A549 (cell line): ENCODE measurements at regions not wholly inside any gene's neighbourhood (a gene's known extent, or its start where the extent isn't known, plus 50 kb on each side); places are given as distances from the start of the nearest gene placed in this dataset.

Source experiments
- ATAC-seq, 2 experiments: fragments of 200-7000 bp in 1 of 2; fragments of >200 bp in 1 of 2; cut with Nextera tagmentation in 1 of 2; cut with Tn5 transposase in 1 of 2; 3 replicates each; pipeline versions ENCODE4 v1.8.0 to v1.9.1; 2018 to 2020; ENCODE audit warnings: mild to moderate bottlenecking in 1 of 2, moderate library complexity in 1 of 2
- CTCF ChIA-PET: fragments of 300-600 bp; sonication (Branson Sonifier 250); formaldehyde crosslinking; extraction: SDS; loops from one replicate; lab custom pipeline; 2021; ENCODE audit warnings: antibody characterized with exemption, inconsistent platforms; lab: Yijun Ruan, JAX
- POLR2A ChIA-PET: fragments of 350-600 bp; formaldehyde crosslinking; extraction: SDS; loops from one replicate; lab custom pipeline; 2021; ENCODE audit warnings: antibody characterized with exemption, inconsistent platforms; lab: Yijun Ruan, JAX
- DNase-seq, 2 experiments: peaks; one replicate each; pipeline versions ENCODE4 v3.0.0 to v3.0.0-alpha.2; 2011 to 2016; ENCODE audit warnings: low read depth in 1 of 2, low spot score in 1 of 2
- FAIRE-seq: peaks from 2 replicates; lab custom pipeline; 2011; peaks lifted over from hg19 to GRCh38; lab: Jason Lieb, UNC
- H3K27ac ChIP-seq, 2 experiments: fragments of >200 bp; sonication (Bioruptor Twin); formaldehyde crosslinking; 3 replicates each; pipeline ENCODE4 v1.5.1; 2016 to 2017
- H3K4me1 ChIP-seq: fragments of >200 bp; sonication (Bioruptor Twin); formaldehyde crosslinking; 3 replicates; pipeline ENCODE4 v1.6.1; 2016
- H3K4me2 ChIP-seq: fragments of >200 bp; sonication (Bioruptor Twin); formaldehyde crosslinking; 3 replicates; pipeline ENCODE4 v1.6.1; 2016
- H3K4me3 ChIP-seq: fragments of >200 bp; sonication (Bioruptor Twin); formaldehyde crosslinking; 3 replicates; pipeline ENCODE4 v1.5.1; 2016
- H3K9me3 ChIP-seq: fragments of >200 bp; sonication (Bioruptor Twin); formaldehyde crosslinking; 3 replicates; pipeline ENCODE4 v1.6.1; 2016
- CBX8 ChIP-seq: fragments of 200-600 bp; sonication (generic); IDR thresholded peaks from 2 replicates; pipeline ENCODE4 v1.6.1; 2016
- CEBPB ChIP-seq, 2 experiments: fragments of >200 bp in 1 of 2; sonication (Bioruptor Twin) in 1 of 2; formaldehyde crosslinking in 1 of 2; IDR thresholded peaks; 2 replicates each; pipeline ENCODE4 v1.6.1; 2012 to 2016
- CHD2 ChIP-seq: fragments of 150-350 bp; IDR thresholded peaks from 2 replicates; pipeline ENCODE4 v1.6.1; 2014; ENCODE audit warnings: low read length; ENCODE audit not compliant: partially characterized antibody
- CHD4 ChIP-seq: fragments of 200-600 bp; sonication (generic); IDR thresholded peaks from 2 replicates; pipeline ENCODE4 v1.6.1; 2016; ENCODE audit warnings: antibody characterized with exemption, mild to moderate bottlenecking, borderline replicate concordance
- ESRRA ChIP-seq: fragments of 150-350 bp; IDR thresholded peaks from 2 replicates; pipeline ENCODE4 v1.6.1; 2014; ENCODE audit warnings: mild to moderate bottlenecking, low read length, borderline replicate concordance
- JUN ChIP-seq, 2 experiments: fragments of >200 bp; sonication (Bioruptor Twin); formaldehyde crosslinking; IDR thresholded peaks; 2 replicates in 1 of 2; 3 replicates in 1 of 2; pipeline ENCODE4 v1.6.1; 2016 to 2017
- JUNB ChIP-seq: fragments of >200 bp; sonication (Bioruptor Twin); formaldehyde crosslinking; IDR thresholded peaks from 2 replicates; pipeline ENCODE4 v1.6.1; 2016
- KDM1A ChIP-seq: fragments of 200-600 bp; sonication (generic); IDR thresholded peaks from 2 replicates; pipeline ENCODE4 v1.6.1; 2016; ENCODE audit warnings: low read depth, mild to moderate bottlenecking
- MAFK ChIP-seq: fragments of 450-650 bp; IDR thresholded peaks from 2 replicates; pipeline ENCODE4 v1.6.1; 2014; ENCODE audit not compliant: partially characterized antibody
- NFE2L2 ChIP-seq: fragments of 150-350 bp; conservative IDR thresholded peaks from 2 replicates; pipeline ENCODE4 v1.6.1; 2014; ENCODE audit warnings: low read length
- NR3C1 ChIP-seq: fragments of >200 bp; sonication (Bioruptor Twin); formaldehyde crosslinking; IDR thresholded peaks from 3 replicates; pipeline ENCODE4 v1.6.1; 2017
- RAD21 ChIP-seq, 2 experiments: fragments of >200 bp in 1 of 2; sonication (Bioruptor Twin) in 1 of 2; formaldehyde crosslinking in 1 of 2; IDR thresholded peaks in 1 of 2; conservative IDR thresholded peaks in 1 of 2; 2 replicates in 1 of 2; 3 replicates in 1 of 2; pipeline ENCODE4 v1.6.1; 2012 to 2018; ENCODE audit warnings: inconsistent platforms in 1 of 2
- RCOR1 ChIP-seq: fragments of 150-350 bp; IDR thresholded peaks from 2 replicates; pipeline ENCODE4 v1.6.1; 2014; ENCODE audit warnings: antibody characterized with exemption, low read length, low read depth
- SMC3 ChIP-seq: fragments of >200 bp; sonication (Bioruptor Twin); formaldehyde crosslinking; IDR thresholded peaks from 3 replicates; pipeline ENCODE4 v1.6.1; 2018; ENCODE audit warnings: inconsistent platforms
- TFCP2L1 ChIP-seq: fragments of 250-450 bp; sonication (Bioruptor Pico); IDR thresholded peaks from 2 replicates; pipeline ENCODE4 v1.5.0; 2021; ENCODE audit warnings: mild to moderate bottlenecking
- ZC3H11A ChIP-seq: fragments of 450-650 bp; IDR thresholded peaks from 2 replicates; pipeline ENCODE4 v1.6.1; 2014; ENCODE audit warnings: antibody characterized with exemption, mild to moderate bottlenecking
- ZFP36 ChIP-seq: fragments of 450-650 bp; IDR thresholded peaks from 2 replicates; pipeline ENCODE4 v1.6.1; 2014; ENCODE audit warnings: borderline replicate concordance; ENCODE audit not compliant: partially characterized antibody
- ZNF302 ChIP-seq: fragments of 250-450 bp; sonication (Bioruptor Pico); IDR thresholded peaks from 2 replicates; pipeline ENCODE4 v1.9.0; 2021; ENCODE audit warnings: inconsistent platforms, mild to moderate bottlenecking, moderate library complexity
- ZSCAN20 ChIP-seq: fragments of 250-450 bp; sonication (Bioruptor Pico); IDR thresholded peaks from 2 replicates; pipeline ENCODE4 v1.8.0; 2022; ENCODE audit warnings: mild to moderate bottlenecking, moderate library complexity
- WGBS: methylation state at CpG from one replicate; pipeline ENCODE4 v1.1.6; 2017; ENCODE audit errors: missing lambda C conversion rate; 5-methylcytosine and 5-hydroxymethylcytosine counted together
- TF ChIP-seq, protein P1 (sequence below): fragments of 450-650 bp; IDR thresholded peaks from 2 replicates; pipeline ENCODE4 v1.6.1; 2014; ENCODE audit warnings: antibody characterized with exemption
- TF ChIP-seq, protein P2 (sequence below): fragments of 200-600 bp; sonication (generic); IDR thresholded peaks from 2 replicates; pipeline ENCODE4 v1.6.1; 2016; ENCODE audit warnings: antibody characterized with exemption, mild to moderate bottlenecking, moderate library complexity
- TF ChIP-seq, protein P3 (sequence below): fragments of 250-450 bp; sonication (Bioruptor Pico); IDR thresholded peaks from 2 replicates; pipeline ENCODE4 v1.5.0; 2021; ENCODE audit warnings: mild to moderate bottlenecking, moderate library complexity, borderline replicate concordance
- TF ChIP-seq, protein P4 (sequence below): IDR thresholded peaks from 2 replicates; pipeline ENCODE4 v1.6.1; 2012

DNA sequence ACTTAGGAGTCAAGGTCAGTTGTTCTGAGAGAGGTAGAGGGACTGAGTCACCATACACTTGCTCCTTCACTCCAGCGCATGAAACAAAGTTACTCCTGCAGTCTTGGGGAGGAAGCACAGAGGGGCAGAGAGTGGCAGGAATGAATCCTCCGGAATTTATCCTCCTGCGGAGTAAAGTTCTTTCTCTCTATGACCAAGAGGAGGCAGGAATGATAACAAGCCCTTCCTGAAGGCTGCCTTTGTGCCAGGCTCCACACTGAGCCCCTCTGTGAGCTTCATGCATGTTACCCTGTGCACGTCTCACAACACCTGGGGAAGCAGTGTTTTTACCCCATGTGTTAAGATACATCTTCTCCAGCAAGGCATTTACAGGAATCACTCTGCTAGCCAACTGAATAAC is 458.4 kb downstream of the KLF12 start:
- POLR2A ChIA-PET, result no interaction called here
- ATAC-seq (no peak), DNase-seq (no peak)
- H3K4me1 ChIP-seq, result peaks cover 37% of the 10 kb centered on the region
- TF ChIP-seq CHD4 (no peak), TFCP2L1 (CRISPR knock-in tag) (no peak), MAFK (no peak), JUNB (no peak), RAD21 (conservative IDR thresholded peaks at IDR 0.05 in 1 of 2, IDR thresholded peaks at IDR 0.05 in 1 of 2) (no peak), CBX8 (no peak), NFE2L2 (no peak), RCOR1 (no peak), JUN (IDR thresholded peaks at IDR 0.05) (no peak), CHD2 (no peak), SMC3 (no peak), ZFP36 (no peak), ESRRA (no peak), KDM1A (no peak), ZNF302 (CRISPR knock-in tag) (no peak), ZC3H11A (no peak)
- TF ChIP-seq, protein P1, sequence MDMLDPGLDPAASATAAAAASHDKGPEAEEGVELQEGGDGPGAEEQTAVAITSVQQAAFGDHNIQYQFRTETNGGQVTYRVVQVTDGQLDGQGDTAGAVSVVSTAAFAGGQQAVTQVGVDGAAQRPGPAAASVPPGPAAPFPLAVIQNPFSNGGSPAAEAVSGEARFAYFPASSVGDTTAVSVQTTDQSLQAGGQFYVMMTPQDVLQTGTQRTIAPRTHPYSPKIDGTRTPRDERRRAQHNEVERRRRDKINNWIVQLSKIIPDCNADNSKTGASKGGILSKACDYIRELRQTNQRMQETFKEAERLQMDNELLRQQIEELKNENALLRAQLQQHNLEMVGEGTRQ, result no peak
- TF ChIP-seq, protein P2, sequence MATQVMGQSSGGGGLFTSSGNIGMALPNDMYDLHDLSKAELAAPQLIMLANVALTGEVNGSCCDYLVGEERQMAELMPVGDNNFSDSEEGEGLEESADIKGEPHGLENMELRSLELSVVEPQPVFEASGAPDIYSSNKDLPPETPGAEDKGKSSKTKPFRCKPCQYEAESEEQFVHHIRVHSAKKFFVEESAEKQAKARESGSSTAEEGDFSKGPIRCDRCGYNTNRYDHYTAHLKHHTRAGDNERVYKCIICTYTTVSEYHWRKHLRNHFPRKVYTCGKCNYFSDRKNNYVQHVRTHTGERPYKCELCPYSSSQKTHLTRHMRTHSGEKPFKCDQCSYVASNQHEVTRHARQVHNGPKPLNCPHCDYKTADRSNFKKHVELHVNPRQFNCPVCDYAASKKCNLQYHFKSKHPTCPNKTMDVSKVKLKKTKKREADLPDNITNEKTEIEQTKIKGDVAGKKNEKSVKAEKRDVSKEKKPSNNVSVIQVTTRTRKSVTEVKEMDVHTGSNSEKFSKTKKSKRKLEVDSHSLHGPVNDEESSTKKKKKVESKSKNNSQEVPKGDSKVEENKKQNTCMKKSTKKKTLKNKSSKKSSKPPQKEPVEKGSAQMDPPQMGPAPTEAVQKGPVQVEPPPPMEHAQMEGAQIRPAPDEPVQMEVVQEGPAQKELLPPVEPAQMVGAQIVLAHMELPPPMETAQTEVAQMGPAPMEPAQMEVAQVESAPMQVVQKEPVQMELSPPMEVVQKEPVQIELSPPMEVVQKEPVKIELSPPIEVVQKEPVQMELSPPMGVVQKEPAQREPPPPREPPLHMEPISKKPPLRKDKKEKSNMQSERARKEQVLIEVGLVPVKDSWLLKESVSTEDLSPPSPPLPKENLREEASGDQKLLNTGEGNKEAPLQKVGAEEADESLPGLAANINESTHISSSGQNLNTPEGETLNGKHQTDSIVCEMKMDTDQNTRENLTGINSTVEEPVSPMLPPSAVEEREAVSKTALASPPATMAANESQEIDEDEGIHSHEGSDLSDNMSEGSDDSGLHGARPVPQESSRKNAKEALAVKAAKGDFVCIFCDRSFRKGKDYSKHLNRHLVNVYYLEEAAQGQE, result no peak
- TF ChIP-seq, protein P3, sequence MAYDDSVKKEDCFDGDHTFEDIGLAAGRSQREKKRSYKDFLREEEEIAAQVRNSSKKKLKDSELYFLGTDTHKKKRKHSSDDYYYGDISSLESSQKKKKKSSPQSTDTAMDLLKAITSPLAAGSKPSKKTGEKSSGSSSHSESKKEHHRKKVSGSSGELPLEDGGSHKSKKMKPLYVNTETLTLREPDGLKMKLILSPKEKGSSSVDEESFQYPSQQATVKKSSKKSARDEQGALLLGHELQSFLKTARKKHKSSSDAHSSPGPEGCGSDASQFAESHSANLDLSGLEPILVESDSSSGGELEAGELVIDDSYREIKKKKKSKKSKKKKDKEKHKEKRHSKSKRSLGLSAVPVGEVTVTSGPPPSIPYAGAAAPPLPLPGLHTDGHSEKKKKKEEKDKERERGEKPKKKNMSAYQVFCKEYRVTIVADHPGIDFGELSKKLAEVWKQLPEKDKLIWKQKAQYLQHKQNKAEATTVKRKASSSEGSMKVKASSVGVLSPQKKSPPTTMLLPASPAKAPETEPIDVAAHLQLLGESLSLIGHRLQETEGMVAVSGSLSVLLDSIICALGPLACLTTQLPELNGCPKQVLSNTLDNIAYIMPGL (CRISPR knock-in tag), result no peak
- TF ChIP-seq, protein P4, sequence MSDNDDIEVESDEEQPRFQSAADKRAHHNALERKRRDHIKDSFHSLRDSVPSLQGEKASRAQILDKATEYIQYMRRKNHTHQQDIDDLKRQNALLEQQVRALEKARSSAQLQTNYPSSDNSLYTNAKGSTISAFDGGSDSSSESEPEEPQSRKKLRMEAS, result no peak
- TF ChIP-seq, all 56 proteins: peak for 0
- no peak overlapping the region for H3K4me2 ChIP-seq
- no peaks in the 10 kb centered on the region for H3K9me3 ChIP-seq
- H3K27ac ChIP-seq, result no peak overlapping the region
- FAIRE-seq, result no peak
- WGBS, result 98% methylated on average over 4 of the region's 4 CpGs
- no peak overlapping the region for H3K4me3 ChIP-seq
- CTCF ChIA-PET, result no interaction called here

DNA sequence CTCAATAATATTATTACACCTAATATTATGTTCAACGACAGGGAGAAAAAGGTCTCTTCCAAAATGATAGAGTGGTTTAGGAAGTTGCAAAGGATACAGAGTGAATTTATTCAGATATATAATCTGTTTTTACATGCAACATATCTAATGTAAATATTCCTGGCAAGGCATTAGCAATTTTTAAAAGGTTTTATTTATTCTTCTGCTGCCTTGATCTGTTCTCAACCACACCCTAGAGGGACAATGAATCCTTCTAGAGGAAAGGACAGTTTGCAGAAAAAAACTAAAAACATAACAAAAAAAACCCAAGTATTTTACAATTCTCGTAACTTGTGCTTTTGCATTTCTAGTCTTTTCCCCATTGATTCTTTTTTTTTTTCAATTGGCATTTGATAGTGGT is 459.6 kb downstream of the KLF12 start:
- POLR2A ChIA-PET, result interaction anchor here (0.7 kb wide), 1 partner anchor 9 kb away, joined by 3 read pairs; no protein-coding TSS in a partner anchor
- WGBS, result 84% methylated on average over 2 of the region's 2 CpGs
- DNase-seq (no peak), ATAC-seq (no peak), FAIRE-seq (no peak)
- Histone ChIP-seq H3K9me3 (no peaks in the 10 kb centered on the region), H3K4me2 (no peak overlapping the region), H3K27ac (no peak overlapping the region), H3K4me1 (peaks cover 37% of the 10 kb centered on the region), H3K4me3 (no peak overlapping the region)
- CTCF ChIA-PET, result no interaction called here
- TF ChIP-seq MAFK (no peak), ZSCAN20 (no peak), JUN (IDR thresholded peaks at IDR 0.05) (no peak), CEBPB (IDR thresholded peaks at IDR 0.05) (no peak), NR3C1 (no peak)
- TF ChIP-seq, protein P3 (CRISPR knock-in tag), result no peak
